AG09309 (cell line): ENCODE measurements at regions not wholly inside any gene's neighbourhood (a gene's known extent, or its start where the extent isn't known, plus 50 kb on each side); places are given as distances from the start of the nearest gene placed in this dataset.
A peak's percentile ranks its signal among the peaks of the same experiment; 100 is the strongest.

ENCODE experiments used
- DNase-seq: peaks from one replicate; pipeline ENCODE4 v3.0.0-alpha.2; 2010; ENCODE audit warnings: low read depth
- H3K4me3 ChIP-seq: 2 replicates; pipeline ENCODE4 v1.5.1; 2011; ENCODE audit warnings: mild to moderate bottlenecking, low read depth, low read length, moderate library complexity; ENCODE audit not compliant: control insufficient read depth
- TF ChIP-seq, protein P1 (sequence below): IDR thresholded peaks from 2 replicates; pipeline ENCODE4 v1.5.1; 2011; ENCODE audit warnings: mild to moderate bottlenecking, low read depth, low read length, inconsistent platforms; ENCODE audit not compliant: insufficient read depth, control insufficient read depth; ENCODE audit errors: missing control alignments

DNA sequence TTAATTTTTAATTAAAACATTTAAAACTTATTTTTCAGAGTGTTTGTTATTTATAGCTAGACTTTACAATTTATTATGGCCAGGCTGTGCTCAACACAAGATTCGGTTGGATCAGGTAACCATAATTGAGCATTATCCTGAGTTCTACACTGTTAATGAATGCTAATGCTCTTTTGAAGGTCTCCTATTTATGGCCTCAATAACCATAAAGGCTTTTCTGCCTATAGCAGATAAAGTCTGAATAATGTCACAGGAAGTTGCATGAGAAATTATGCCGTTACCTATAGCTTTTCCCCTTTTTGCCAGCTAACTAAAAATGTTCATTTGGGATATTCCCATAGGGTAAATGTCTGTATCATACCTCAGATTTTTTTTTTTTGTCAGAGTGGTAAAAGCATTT, 269.4 kb upstream of the E2F7 start:
- H3K4me3 ChIP-seq, result no peak overlapping the region
- TF ChIP-seq, protein P1, sequence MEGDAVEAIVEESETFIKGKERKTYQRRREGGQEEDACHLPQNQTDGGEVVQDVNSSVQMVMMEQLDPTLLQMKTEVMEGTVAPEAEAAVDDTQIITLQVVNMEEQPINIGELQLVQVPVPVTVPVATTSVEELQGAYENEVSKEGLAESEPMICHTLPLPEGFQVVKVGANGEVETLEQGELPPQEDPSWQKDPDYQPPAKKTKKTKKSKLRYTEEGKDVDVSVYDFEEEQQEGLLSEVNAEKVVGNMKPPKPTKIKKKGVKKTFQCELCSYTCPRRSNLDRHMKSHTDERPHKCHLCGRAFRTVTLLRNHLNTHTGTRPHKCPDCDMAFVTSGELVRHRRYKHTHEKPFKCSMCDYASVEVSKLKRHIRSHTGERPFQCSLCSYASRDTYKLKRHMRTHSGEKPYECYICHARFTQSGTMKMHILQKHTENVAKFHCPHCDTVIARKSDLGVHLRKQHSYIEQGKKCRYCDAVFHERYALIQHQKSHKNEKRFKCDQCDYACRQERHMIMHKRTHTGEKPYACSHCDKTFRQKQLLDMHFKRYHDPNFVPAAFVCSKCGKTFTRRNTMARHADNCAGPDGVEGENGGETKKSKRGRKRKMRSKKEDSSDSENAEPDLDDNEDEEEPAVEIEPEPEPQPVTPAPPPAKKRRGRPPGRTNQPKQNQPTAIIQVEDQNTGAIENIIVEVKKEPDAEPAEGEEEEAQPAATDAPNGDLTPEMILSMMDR, result no peak
- DNase-seq, result no peak

DNA sequence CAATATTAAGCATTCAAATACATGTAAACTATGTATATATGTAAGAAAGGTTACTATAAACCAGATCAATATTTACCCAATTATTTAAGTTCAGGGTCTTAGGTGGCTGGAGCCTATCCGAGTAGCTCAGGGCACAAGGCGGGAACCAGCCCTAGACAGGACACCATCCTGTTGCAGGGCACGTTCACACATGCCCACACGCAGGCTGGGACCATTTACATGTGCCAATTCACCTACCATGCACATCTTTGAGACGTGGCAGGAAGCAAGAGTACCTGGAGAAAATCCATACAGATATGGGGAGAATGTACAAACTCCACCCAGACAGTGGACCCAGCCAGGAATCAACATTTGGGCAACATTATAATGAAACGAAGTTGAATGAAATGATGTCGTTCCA, 263.0 kb upstream of the E2F7 start:
- H3K4me3 ChIP-seq, result no peak overlapping the region
- DNase-seq, result no peak
- TF ChIP-seq, protein P1, result no peak

DNA sequence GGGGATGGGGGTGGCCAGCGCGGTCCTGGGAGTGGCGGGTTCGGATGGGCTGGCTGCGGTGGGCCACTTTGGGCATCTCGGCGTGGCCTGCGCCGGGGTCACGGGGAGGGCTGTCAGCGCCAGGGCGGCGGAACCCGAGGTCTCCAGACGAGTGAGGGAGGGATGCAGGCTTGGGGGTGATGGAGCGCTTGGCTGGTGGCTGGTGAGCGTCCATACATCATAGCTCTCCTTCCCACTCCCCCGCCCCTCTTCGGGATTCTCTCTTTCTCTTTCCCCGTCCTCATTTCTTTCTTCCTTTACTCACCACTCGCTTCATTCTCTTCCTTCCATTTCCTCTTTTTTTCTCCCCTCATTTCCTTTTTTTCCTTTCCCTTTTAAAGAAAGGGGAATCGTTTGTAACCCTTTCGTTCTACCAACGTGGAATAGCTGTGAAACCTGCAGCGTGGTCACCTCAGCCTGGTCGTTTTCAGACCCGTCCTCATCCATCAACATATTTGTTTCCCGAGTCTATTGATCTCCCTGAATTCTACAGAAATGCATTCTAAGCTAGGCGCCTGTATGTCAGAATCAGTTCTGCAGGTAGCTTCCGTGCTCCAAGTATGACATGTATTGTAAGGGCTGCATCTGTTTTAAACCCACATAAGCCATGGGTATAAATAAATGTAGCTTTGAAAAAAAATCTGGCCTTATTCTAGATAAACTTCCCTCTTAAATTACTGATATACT, 260.3 kb upstream of the E2F7 start:
- no peak for DNase-seq
- TF ChIP-seq, protein P1, result no peak
- peak overlapping the region; percentile 54 for H3K4me3 ChIP-seq

DNA sequence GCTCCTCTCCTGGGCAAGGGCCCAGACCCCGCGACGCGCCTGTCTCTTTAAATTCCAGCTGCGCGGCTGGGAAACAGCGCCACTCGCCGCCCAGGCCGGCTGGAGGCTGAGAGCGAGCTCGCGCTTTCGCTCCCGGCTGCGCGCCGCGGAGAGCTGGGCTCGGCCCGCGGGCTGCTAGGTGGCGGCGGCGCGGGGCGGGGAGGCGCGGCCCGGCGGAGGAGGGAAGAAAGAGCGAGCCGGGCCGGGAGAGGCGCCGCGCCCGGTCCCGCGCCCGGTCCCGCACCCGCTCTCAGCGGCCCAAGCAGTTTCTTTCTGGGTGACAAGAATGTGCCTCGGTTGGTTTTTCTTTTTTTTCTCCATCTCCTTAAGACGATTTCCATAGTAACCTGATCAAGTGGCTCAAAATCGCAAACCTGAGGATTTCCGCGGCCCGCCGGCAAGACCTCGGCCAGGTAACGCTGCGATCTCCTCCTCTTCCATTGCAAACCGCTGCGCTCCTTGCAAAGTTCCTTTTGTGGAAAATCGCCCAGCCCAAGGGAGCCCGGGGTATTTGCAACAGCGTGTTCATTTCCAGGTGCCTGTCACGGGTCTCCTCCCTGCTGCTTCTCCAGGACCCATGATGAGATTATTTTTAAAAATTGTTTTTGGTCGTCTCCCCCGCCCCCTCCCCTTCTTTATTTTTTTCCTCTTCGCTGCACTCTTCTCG, 259.5 kb upstream of the E2F7 start:
- no peak for DNase-seq
- TF ChIP-seq, protein P1, result peak; percentile 59
- peak overlapping the region; percentile 63 for H3K4me3 ChIP-seq

DNA sequence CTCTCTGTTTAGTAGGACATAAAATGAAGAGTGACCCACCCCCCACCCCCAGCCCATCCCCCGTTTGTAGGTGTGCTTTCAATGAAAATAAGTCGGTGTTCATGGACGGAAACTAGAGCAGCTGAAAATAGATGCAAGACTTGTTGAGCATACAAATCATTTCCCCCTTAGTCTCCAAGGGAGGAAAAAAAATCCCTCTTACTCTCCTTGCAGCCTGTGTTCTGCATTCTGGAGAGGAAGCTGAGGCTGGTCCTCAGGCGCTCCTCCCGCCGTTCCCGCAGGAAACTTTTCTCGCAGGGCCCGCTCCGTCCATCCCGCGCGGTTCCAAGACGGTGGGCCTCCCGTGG, 259.0 kb upstream of the E2F7 start:
- TF ChIP-seq, protein P1, result no peak
- no peak for DNase-seq
- H3K4me3 ChIP-seq, result peak overlapping the region; percentile 63

DNA sequence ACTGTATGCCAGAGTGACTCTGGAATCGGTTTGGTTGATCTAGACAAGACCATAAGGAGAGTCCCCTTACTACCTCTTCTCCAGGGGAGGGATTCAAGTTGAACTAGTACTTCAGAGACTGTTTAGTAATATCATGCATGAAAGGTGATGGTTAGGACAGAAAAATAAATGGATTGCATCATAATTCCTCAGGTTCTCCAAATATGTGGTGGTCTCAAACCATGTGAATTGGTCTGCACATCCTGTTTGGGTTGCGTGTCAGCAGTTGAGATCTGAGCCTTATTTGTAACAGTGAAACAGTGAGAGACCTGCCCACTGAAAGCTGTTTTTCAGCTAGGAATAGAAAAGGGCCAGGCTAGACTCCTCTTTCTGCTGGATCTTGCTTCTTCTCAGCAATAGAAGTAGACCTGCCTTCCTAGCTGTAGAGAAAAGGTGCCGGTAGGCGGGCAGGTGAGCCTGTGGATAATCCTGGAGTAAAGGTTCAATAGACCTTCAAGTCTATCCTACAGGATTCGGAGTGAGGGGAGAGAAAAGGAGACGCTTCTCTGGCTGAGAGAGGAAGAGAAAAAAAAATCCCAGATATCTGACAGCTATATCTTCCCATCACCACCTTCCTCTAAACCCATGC, 258.5 kb upstream of the E2F7 start:
- no peak overlapping the region; the same call in 1 of the 2 replicates for H3K4me3 ChIP-seq

More for the DNA sequence above, 258.5 kb upstream of the E2F7 start:
- no peak for DNase-seq
- TF ChIP-seq, protein P1, result no peak
